DMS 273 treated with DMSO at 0.1 percent for 48 hours (cell line): ENCODE measurements at regions not wholly inside any gene's neighbourhood (a gene's known extent, or its start where the extent isn't known, plus 50 kb on each side); places are given as distances from the start of the nearest gene placed in this dataset.

Experiments
- DNase-seq: peaks from one replicate; lab custom pipeline; 2025; lab: John Stamatoyannopoulos, UW

GRCh38 chr18:76130845-76131244 is 364.2 kb downstream of the ZNF516 start:
- no peak for DNase-seq

GRCh38 chr18:76126327-76126726 is 368.7 kb downstream of the ZNF516 start:
- no peak for DNase-seq

GRCh38 chr18:76121011-76121410 is 374.0 kb downstream of the ZNF516 start:
- DNase-seq: no peak

- no peak for DNase-seq
These were observed 379.5 kb downstream of the ZNF516 start for GRCh38 chr18:76115580-76115979.

- DNase-seq: no peak
These were observed 381.9 kb downstream of the ZNF516 start for GRCh38 chr18:76113101-76113500.

- DNase-seq: no peak
These were observed 392.4 kb downstream of the ZNF516 start for GRCh38 chr18:76102626-76103025.

- no peak for DNase-seq
These were observed 392.9 kb downstream of the ZNF516 start for GRCh38 chr18:76102156-76102555.

- DNase-seq: no peak
These were observed 395.0 kb downstream of the ZNF516 start for GRCh38 chr18:76099931-76100457.

- no peak for DNase-seq
These were observed 396.2 kb downstream of the ZNF516 start for GRCh38 chr18:76098674-76099411.

- DNase-seq: no peak
These were observed 413.5 kb downstream of the ZNF516 start for GRCh38 chr18:76081536-76081935.

- no peak for DNase-seq
These were observed 414.6 kb downstream of the ZNF516 start for GRCh38 chr18:76080430-76080829.

- no peak for DNase-seq
These were observed 419.3 kb downstream of the ZNF516 start for GRCh38 chr18:76075777-76076176.

- no peak for DNase-seq
These were observed 430.0 kb downstream of the ZNF516 start for GRCh38 chr18:76064998-76065397.

- DNase-seq: no peak
These were observed 436.9 kb downstream of the ZNF516 start for GRCh38 chr18:76058146-76058545.

- no peak for DNase-seq
These were observed 437.7 kb downstream of the ZNF516 start for GRCh38 chr18:76057386-76057785.

GRCh38 chr18:76056471-76057110 is 438.5 kb downstream of the ZNF516 start:
- DNase-seq: no peak

GRCh38 chr18:76055578-76055977 is 439.5 kb downstream of the ZNF516 start:
- DNase-seq: no peak

- DNase-seq: no peak
These were observed 440.0 kb downstream of the ZNF516 start for GRCh38 chr18:76055025-76055424.

GRCh38 chr18:76054156-76054555 is 440.9 kb downstream of the ZNF516 start:
- DNase-seq: no peak

- no peak for DNase-seq
These were observed 441.5 kb downstream of the ZNF516 start for GRCh38 chr18:76053551-76053950.

- no peak for DNase-seq
These were observed 442.8 kb downstream of the ZNF516 start for GRCh38 chr18:76052227-76052595.

- no peak for DNase-seq
These were observed 443.4 kb downstream of the ZNF516 start for GRCh38 chr18:76051396-76052226.

GRCh38 chr18:76046221-76046620 is 448.8 kb downstream of the ZNF516 start:
- DNase-seq: no peak
